ENCODE measurements at regions not wholly inside any gene's neighbourhood (a gene's known extent, or its start where the extent isn't known, plus 50 kb on each side); places are given as distances from the start of the nearest gene placed in this dataset.

- TF ChIP-seq CTCF (IDR thresholded peaks at IDR 0.05; ENCODE audit: borderline replicate concordance, insufficient read depth, low read depth, low read length) = no peak
- H3K4me3 ChIP-seq (ENCODE audit: low read depth, low read length) = no peak overlapping the region
Observed at GRCh38 chr12:127024791-127025190, 1242.2 kb upstream of the TMEM132C start.

- no peak for TF ChIP-seq CTCF (IDR thresholded peaks at IDR 0.05; ENCODE audit: borderline replicate concordance, insufficient read depth, low read depth, low read length)
- no peak overlapping the region for H3K4me3 ChIP-seq (ENCODE audit: low read depth, low read length)
Observed at GRCh38 chr12:127025545-127025944, 1241.4 kb upstream of the TMEM132C start.

GRCh38 chr12:127035011-127035879, 1231.7 kb upstream of the TMEM132C start:
- no peak for TF ChIP-seq CTCF (IDR thresholded peaks at IDR 0.05; ENCODE audit: borderline replicate concordance, insufficient read depth, low read depth, low read length)
- H3K4me3 ChIP-seq (ENCODE audit: low read depth, low read length) = no peak overlapping the region

- no peak overlapping the region for H3K4me3 ChIP-seq (ENCODE audit: low read depth, low read length)
- TF ChIP-seq CTCF (IDR thresholded peaks at IDR 0.05; ENCODE audit: borderline replicate concordance, insufficient read depth, low read depth, low read length) = no peak
Observed at GRCh38 chr12:127038152-127038551, 1228.8 kb upstream of the TMEM132C start.

GRCh38 chr12:127038761-127039160, 1228.2 kb upstream of the TMEM132C start:
- no peak overlapping the region for H3K4me3 ChIP-seq (ENCODE audit: low read depth, low read length)
- no peak for TF ChIP-seq CTCF (IDR thresholded peaks at IDR 0.05; ENCODE audit: borderline replicate concordance, insufficient read depth, low read depth, low read length)

- TF ChIP-seq CTCF (IDR thresholded peaks at IDR 0.05; ENCODE audit: borderline replicate concordance, insufficient read depth, low read depth, low read length) = no peak
- no peak overlapping the region for H3K4me3 ChIP-seq (ENCODE audit: low read depth, low read length)
Observed at GRCh38 chr12:127041985-127042625, 1224.9 kb upstream of the TMEM132C start.

- no peak overlapping the region for H3K4me3 ChIP-seq (ENCODE audit: low read depth, low read length)
- no peak for TF ChIP-seq CTCF (IDR thresholded peaks at IDR 0.05; ENCODE audit: borderline replicate concordance, insufficient read depth, low read depth, low read length)
Observed at GRCh38 chr12:127043731-127044130, 1223.2 kb upstream of the TMEM132C start.

All from GM12875 (cell line).